B cell (primary cell): ENCODE measurements at regions not wholly inside any gene's neighbourhood (a gene's known extent, or its start where the extent isn't known, plus 50 kb on each side); places are given as distances from the start of the nearest gene placed in this dataset.

Experiments used
- ATAC-seq: fragments of 200-7000 bp; cut with Tn5 transposase; one replicate; pipeline ENCODE4 v1.10.0; 2021; ENCODE audit warnings: low read depth, mild to moderate bottlenecking, moderate number of reproducible peaks, moderate library complexity
- CTCF ChIA-PET: fragments of 350-600 bp; sonication (Branson Sonifier 250); formaldehyde crosslinking; loops from one replicate; lab custom pipeline; 2021; ENCODE audit warnings: antibody characterized with exemption, inconsistent platforms; lab: Charles Lee
- POLR2A ChIA-PET: fragments of 350-600 bp; sonication (Branson Sonifier 250); formaldehyde crosslinking; loops from one replicate; lab custom pipeline; 2021; ENCODE audit warnings: antibody characterized with exemption; lab: Charles Lee
- DNase-seq: peaks from one replicate; pipeline ENCODE4 v3.0.0; 2013
- H2AFZ ChIP-seq: 2 replicates; pipeline ENCODE4 v1.6.1; 2012; ENCODE audit warnings: mild to moderate bottlenecking, low read depth, low read length; ENCODE audit not compliant: insufficient read depth, poor library complexity, severe bottlenecking
- H3K27ac ChIP-seq, 2 donors: 1 replicate in 1 of 2; 2 replicates in 1 of 2; pipeline ENCODE4 v1.5.1; 2012 to 2013; ENCODE audit warnings: low read length in 2 of 2, mild to moderate bottlenecking in 2 of 2, moderate library complexity in 1 of 2
- H3K27me3 ChIP-seq, 4 experiments: fragments of 200-600 bp in 1 of 4; sonication (generic) in 1 of 4; replicated peaks in 1 of 4; 1 replicate in 2 of 4; 2 replicates in 2 of 4; pipeline versions ENCODE4 v1.6.1 to v1.7.0; 2013 to 2016; ENCODE audit warnings: low read length in 3 of 4, mild to moderate bottlenecking in 2 of 4, mixed read lengths in 1 of 4, moderate library complexity in 1 of 4; ENCODE audit not compliant: insufficient read depth in 4 of 4, control insufficient read depth in 3 of 4; ENCODE audit errors: control extremely low read depth in 1 of 4
- H3K36me3 ChIP-seq, 2 experiments: replicated peaks in 1 of 2; 1 replicate in 1 of 2; 2 replicates in 1 of 2; pipeline versions ENCODE4 v1.6.1 to v1.7.1; 2013; ENCODE audit warnings: low read length in 1 of 2; ENCODE audit not compliant: insufficient read depth in 2 of 2, control insufficient read depth in 1 of 2; ENCODE audit errors: control extremely low read depth in 1 of 2, extremely low read depth in 1 of 2
- H3K4me1 ChIP-seq, 2 donors: fragments of 200-600 bp in 1 of 2; sonication (generic) in 1 of 2; 1 replicate in 1 of 2; 2 replicates in 1 of 2; pipeline versions ENCODE4 v1.5.1 to v1.6.1; 2013 to 2017; ENCODE audit warnings: low read length in 2 of 2; ENCODE audit not compliant: control insufficient read depth in 2 of 2, insufficient read depth in 2 of 2
- H3K4me2 ChIP-seq: replicated peaks from 2 replicates; pipeline ENCODE3; 2012; ENCODE audit warnings: mild to moderate bottlenecking, low read depth, low read length; ENCODE audit not compliant: poor library complexity, severe bottlenecking
- H3K4me3 ChIP-seq, 5 experiments: fragments of 200-600 bp in 1 of 5; sonication (generic) in 1 of 5; 1 replicate in 3 of 5; 2 replicates in 2 of 5; pipeline versions ENCODE4 v1.5.1 to v1.7.0; 2011 to 2016; ENCODE audit warnings: low read length in 4 of 5, mild to moderate bottlenecking in 4 of 5, low read depth in 2 of 5, control low read depth in 1 of 5, moderate library complexity in 1 of 5; ENCODE audit not compliant: insufficient read depth in 1 of 5; ENCODE audit errors: control extremely low read depth in 1 of 5, extremely low read depth in 1 of 5
- H3K79me2 ChIP-seq: fragments of 200-600 bp; sonication (generic); one replicate; pipeline ENCODE4 v1.6.0; 2016; ENCODE audit warnings: low read length; ENCODE audit not compliant: control insufficient read depth, insufficient read depth
- H3K9ac ChIP-seq: fragments of 200-600 bp; sonication (generic); 2 replicates; pipeline ENCODE4 v1.6.1; 2017; ENCODE audit warnings: mild to moderate bottlenecking, low read length, moderate library complexity
- H3K9me3 ChIP-seq, 3 donors: one replicate each; pipeline versions ENCODE4 v1.6.1 to v1.7.1; 2013; ENCODE audit warnings: low read length in 2 of 3; ENCODE audit not compliant: control insufficient read depth in 2 of 3, insufficient read depth in 1 of 3; ENCODE audit errors: control extremely low read depth in 1 of 3
- H4K20me1 ChIP-seq: 2 replicates; pipeline ENCODE4 v1.6.0; 2012; ENCODE audit warnings: mild to moderate bottlenecking, low read length; ENCODE audit not compliant: insufficient read depth, control insufficient read depth, poor library complexity, severe bottlenecking
- H3K27ac Mint-ChIP-seq: one replicate; pipeline ENCODE4 v1.8.0; 2021; ENCODE audit warnings: mixed read lengths
- H3K27me3 Mint-ChIP-seq: one replicate; pipeline ENCODE4 v1.8.0; 2021; ENCODE audit warnings: mixed read lengths
- H3K4me1 Mint-ChIP-seq: one replicate; pipeline ENCODE4 v1.8.0; 2021; ENCODE audit warnings: mixed read lengths
- H3K4me3 Mint-ChIP-seq: one replicate; pipeline ENCODE4 v1.8.0; 2021; ENCODE audit warnings: mixed read lengths
- H3K9me3 Mint-ChIP-seq: one replicate; pipeline ENCODE4 v1.8.0; 2022; ENCODE audit warnings: mixed read lengths; ENCODE audit not compliant: insufficient read depth
- CTCF ChIP-seq: fragments of 200-600 bp; IDR thresholded peaks from one replicate; pipeline ENCODE4 v1.8.0; 2022; ENCODE audit warnings: antibody characterized with exemption, mild to moderate bottlenecking
- EZH2 ChIP-seq: IDR thresholded peaks from 2 replicates; pipeline ENCODE4 v1.6.1; 2012; ENCODE audit warnings: borderline replicate concordance, low read depth, mild to moderate bottlenecking, moderate library complexity, low read length; ENCODE audit not compliant: insufficient read depth, poor library complexity, severe bottlenecking
- WGBS: methylation state at CpG from one replicate; pipeline ENCODE4 v1.1.5; 2013; ENCODE audit warnings: missing lambda C conversion rate; ENCODE audit not compliant: insufficient coverage; 5-methylcytosine and 5-hydroxymethylcytosine counted together
- intact Hi-C: fragments of 100-400 bp; cut with micrococcal nuclease; formaldehyde crosslinking; loops from one replicate; pipeline ENCODE4 v1.10.0; 2022

DNA sequence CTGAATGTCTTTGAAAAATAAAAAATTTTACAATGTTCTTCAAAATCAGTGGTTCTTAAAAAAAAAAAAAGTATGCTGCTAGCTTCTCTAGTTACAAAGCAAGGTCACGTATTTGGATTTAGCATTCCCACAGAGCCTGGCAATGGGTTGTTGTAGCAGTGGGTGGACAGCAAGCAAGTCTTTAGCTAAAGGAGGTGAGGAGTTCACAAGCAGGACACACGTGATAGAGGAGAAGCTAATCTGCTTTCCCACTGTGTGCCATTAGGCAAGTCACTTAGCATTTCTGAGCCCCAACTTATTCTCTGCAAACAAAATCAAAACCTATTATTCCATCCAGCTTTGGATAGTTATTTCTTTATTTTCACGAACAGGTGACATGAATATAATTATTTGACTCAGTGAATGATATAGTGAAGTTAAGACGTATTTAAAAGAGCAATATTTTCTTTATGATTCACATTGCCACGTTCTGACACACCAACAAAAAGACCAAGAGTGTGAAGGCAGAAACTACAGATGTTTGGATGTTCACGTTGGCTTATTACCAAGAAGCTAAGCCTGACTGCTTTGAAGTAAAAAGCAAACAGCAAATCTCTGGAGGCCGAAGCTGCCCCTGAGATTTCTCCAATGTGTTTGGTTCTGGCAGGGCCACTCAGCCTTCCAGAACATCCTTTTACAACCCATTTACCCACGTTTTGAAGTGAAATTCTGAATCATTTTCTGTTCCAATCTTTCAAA is 612.1 kb upstream of the CDH6 start:
- 43% methylated on average over 3 of the region's 8 CpGs for WGBS
- no peak overlapping the region for H3K27ac ChIP-seq
- POLR2A ChIA-PET, result no interaction called here

More for the DNA sequence above, 612.1 kb upstream of the CDH6 start:
- CTCF ChIA-PET, result no interaction called here
- Histone ChIP-seq H3K79me2 (no peaks in the 10 kb centered on the region), H3K4me3 (no peak overlapping the region), H4K20me1 (no peaks in the 10 kb centered on the region), H3K4me2 (no peak overlapping the region), H3K9ac (no peak overlapping the region), H3K36me3 (no peaks in the 10 kb centered on the region), H3K4me1 (no peaks in the 10 kb centered on the region), H3K9me3 (peaks cover 0 to 4% (median 0%) of the 10 kb centered on the region in 3 donors), H2AFZ (no peak overlapping the region), H3K27me3 (no peaks in the 10 kb centered on the region)
- no peaks in the 10 kb centered on the region for H3K4me1 Mint-ChIP-seq
- ATAC-seq (no peak), DNase-seq (no peak)
- H3K9me3 Mint-ChIP-seq, result peaks cover 2% of the 10 kb centered on the region
- H3K4me3 Mint-ChIP-seq, result no peak overlapping the region
- intact Hi-C loops, result no loop called here
- H3K27me3 Mint-ChIP-seq, result no peaks in the 10 kb centered on the region
- TF ChIP-seq CTCF (no peak), EZH2 (no peak)
- no peak overlapping the region for H3K27ac Mint-ChIP-seq
